ENCODE measurements at regions not wholly inside any gene's neighbourhood (a gene's known extent, or its start where the extent isn't known, plus 50 kb on each side); places are given as distances from the start of the nearest gene placed in this dataset.

- no peak for DNase-seq (ENCODE audit: low read depth)
Observed at GRCh38 chr17:77887110-77887463, 71.4 kb upstream of the TNRC6C start.

- DNase-seq (ENCODE audit: low read depth), result peak; percentile 68
Observed at GRCh38 chr17:77887464-77888241, 70.8 kb upstream of the TNRC6C start.

- DNase-seq (ENCODE audit: low read depth), result no peak
Observed at GRCh38 chr17:77888242-77889134, 70.0 kb upstream of the TNRC6C start.

DNA sequence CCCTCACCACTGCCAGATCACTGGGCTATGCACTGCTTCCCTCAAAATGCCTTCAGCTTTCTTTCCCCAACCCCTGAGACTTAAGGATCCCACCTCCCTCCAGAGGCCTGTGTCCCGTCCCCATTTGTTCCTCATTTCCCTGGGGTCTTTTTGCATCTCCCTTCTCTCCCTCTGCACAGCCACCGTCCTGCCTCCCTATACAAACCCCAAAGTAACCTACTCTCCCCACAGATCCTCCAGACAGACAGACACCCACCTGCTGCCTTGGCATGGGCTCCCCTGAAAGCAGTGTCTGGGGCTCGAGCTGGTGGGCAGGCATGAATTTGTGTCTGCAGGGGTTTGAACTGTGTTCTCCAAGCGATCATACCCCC is 69.4 kb upstream of the TNRC6C start:
- no peak for DNase-seq (ENCODE audit: low read depth)

GRCh38 chr17:77889866-77890760 is 68.4 kb upstream of the TNRC6C start:
- no peak for DNase-seq (ENCODE audit: low read depth)

GRCh38 chr17:77890771-77891170 is 67.7 kb upstream of the TNRC6C start:
- no peak for DNase-seq (ENCODE audit: low read depth)

DNA sequence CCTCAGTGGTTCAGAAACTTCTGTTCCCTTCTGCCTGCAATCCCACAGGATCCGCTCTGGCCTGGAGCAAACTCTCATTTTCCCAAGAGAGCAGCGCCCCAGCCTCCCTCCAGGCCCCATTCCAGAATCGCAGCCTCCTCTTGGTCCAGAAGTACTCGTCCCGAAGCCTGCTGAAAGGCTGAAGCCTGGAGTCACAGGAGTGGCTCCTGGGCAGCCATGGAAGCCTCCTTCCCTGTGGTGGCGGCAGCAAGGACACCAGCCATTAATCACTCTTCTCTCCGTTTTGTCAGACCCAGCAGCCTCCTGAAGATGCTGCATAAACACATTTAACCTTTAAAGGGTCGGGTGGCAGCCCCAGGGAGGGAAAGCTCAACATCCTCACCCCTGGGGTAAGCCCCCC is 66.9 kb upstream of the TNRC6C start:
- no peak for DNase-seq (ENCODE audit: low read depth)

DNA sequence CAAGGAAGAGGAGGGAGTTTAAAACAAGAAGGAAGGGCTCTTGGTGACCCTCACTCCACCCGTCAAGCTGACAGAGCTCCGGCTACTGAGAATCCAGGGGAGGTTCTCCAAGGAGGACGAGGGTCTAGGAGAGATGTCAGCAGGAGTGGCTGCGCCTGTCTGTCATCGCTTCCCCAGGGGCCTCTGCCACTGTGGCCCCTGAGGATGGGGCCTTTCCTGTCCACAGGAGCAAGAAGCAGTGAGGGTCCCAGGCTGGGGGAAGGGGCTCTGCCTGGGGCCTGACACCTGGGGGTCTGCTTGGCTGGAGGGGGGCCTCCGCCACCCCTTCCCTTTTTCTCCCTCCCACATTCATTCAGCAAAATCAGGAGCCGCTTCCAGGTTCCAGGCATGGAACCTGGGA is 66.5 kb upstream of the TNRC6C start:
- no peak for DNase-seq (ENCODE audit: low read depth)

DNA sequence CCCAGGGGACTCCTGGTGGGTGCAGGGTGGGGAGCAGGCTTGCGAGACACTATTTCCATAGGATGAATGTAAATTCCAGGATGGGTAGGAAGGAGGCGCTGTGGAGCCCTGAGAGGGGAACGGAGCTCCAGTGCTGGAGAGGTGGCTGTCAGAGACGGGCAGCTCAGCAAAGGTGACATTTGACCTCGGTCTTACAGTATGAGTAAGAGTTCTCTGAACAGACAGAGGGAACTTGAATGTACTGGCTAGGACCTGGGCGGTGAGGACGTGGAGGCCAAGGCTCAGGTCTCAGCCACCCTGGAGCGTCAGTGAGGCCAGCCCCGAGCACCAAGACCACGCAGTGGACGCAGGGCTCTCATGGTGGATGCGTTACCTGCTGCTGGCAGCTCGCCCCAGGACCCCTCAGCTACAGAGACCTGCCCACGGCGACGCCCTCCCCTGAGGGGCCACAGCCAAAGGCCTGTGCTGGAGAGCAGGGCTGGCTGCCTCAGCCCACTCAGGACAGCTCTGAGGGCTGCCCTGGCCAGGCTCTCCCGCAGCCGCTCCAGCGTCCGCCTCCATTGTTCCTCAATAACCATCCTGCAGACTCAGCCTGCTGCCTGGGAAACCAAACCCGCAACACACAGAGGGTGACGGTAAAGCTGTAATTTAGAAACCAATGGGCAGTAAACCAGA is 65.9 kb upstream of the TNRC6C start:
- DNase-seq (ENCODE audit: low read depth), result no peak

DNA sequence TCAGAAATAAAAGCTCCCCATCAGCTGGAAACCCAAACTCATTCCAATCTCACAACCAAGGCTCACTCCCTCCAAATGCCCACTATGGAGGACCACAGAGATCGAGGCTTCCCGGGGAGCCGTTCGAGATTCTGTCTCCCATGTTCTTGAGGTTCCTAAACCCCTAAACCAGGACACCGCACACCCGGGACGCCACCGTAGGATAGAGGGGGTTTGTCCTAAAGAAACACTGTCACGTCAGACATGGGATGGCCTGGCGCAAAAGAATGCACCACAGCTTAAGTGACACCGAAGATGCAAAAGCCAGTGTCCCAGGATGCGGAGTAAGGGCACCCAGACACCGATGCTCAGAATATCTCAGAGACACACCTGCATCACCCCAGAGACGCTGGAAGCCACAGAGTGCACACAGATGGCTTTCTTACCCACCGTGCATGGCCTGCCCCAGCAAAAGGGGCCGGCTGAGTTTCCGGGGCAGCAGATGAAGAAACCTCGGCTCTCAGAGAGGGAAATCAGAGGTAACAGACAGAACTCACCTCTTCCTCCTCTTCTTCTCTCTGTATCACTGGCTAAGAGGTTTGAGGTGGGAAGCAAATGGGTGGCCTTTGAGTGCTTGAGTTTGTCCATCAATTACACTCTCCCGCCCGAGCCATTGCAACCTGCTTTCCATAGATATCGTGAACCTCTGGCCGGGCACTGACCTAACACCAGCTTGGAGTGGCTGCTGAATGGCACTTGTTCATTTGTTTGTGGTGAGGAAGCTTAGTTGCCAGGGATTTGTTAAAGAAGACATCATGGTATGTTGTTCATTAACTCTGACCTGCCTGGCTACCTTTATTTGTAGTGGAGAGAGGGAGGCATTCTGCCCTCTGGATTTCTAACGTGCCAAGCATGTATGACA is 65.1 kb upstream of the TNRC6C start:
- DNase-seq (ENCODE audit: low read depth), result no peak

GRCh38 chr17:77894126-77894956 is 64.2 kb upstream of the TNRC6C start:
- no peak for DNase-seq (ENCODE audit: low read depth)

- no peak for DNase-seq (ENCODE audit: low read depth)
Observed at GRCh38 chr17:77897741-77898301, 60.7 kb upstream of the TNRC6C start.

DNA sequence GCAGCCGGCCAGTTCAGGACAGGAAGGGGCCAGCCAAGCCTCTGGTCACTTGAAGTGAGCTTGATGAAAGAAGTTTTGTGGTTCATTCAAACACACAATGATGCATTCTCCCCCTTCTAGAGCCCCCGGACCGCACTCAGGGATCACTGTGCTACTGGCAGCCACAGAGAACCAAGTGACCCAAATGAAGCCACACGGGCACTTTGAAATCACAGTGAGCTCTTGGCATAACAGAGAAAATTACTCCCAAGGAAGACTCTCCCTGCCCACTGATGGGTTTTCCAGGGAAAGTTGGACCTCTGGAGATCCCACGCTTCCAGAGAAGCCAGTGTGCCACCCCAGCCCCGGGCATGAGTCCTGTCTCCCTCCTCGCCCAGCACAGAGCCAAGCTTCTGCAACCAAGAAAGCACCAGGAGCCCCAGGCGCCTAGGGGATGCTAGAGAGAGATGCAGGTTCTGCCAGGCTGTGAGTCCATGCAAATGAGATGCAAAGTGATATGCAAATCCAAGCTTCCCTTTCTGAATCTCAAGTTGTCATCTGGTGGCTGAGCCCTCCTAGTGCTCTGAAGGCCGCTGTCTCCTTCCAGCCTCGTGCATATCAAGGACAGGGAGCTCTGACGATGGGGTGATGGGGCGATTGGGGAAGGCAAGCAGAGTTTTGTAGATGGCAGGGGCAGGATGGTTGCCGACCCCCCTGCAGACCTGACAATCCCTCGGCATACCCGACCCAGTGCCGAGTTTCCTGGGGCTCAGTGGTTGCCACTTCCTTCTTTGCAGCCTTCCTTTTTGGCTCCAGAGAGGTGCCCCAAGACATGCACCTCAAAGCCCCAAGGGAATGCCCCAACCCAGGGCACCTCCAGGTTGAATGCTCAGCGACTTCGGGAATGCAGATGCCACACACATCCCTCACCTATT is 59.7 kb upstream of the TNRC6C start:
- DNase-seq (ENCODE audit: low read depth), result no peak

GRCh38 chr17:77899498-77899897 is 59.0 kb upstream of the TNRC6C start:
- no peak for DNase-seq (ENCODE audit: low read depth)

DNA sequence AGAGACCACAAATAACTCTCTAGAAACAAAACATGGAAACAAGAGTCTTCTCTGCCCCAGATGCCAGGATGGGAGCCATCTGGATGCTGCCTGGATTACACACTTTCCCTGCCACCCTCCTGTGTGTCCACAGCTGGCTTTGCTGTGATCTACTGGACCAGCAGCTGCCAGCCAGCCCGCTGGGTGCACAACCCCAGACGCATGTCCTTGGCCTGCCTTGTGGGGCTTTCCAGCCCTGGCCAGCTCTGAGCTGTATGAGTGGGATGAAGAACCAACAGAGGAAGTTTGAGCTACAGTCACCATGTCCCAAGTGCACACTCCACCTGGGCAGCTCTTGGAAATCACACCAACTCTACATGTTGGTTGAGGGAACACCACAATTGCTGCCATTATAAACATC is 57.0 kb upstream of the TNRC6C start:
- no peak for DNase-seq (ENCODE audit: low read depth)

DNA sequence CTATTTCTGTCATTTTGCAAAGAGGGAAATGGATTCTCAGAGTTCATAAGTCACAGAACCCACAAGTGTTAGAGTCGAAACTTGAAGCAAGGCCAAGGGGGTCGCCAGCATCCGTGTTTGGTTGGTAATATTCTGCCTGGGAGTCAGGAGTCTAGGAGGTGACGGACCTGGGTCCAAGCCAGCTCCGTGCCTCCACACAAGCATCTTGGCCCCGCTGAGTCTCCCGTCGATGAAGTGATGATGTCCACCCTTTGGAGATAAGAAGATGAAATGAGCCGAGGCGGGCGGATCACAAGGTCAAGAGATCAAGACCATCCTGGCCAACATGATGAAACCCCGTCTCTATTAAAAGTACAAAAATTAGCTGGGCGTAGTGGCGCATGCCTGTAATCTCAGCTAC is 53.2 kb upstream of the TNRC6C start:
- DNase-seq (ENCODE audit: low read depth), result no peak

- no peak for DNase-seq (ENCODE audit: low read depth)
Observed at GRCh38 chr17:77905766-77906165, 52.7 kb upstream of the TNRC6C start.

- DNase-seq (ENCODE audit: low read depth), result no peak
Observed at GRCh38 chr17:77906377-77906871, 52.1 kb upstream of the TNRC6C start.
